H1 (cell line): ENCODE measurements at regions not wholly inside any gene's neighbourhood (a gene's known extent, or its start where the extent isn't known, plus 50 kb on each side); places are given as distances from the start of the nearest gene placed in this dataset.

Source experiments
- GABPA ChIP-seq: IDR thresholded peaks from 2 replicates; pipeline ENCODE4 v1.6.1; 2011; ENCODE audit warnings: mild to moderate bottlenecking, low read length, moderate library complexity, borderline replicate concordance; ENCODE audit not compliant: insufficient read depth
- RAD21 ChIP-seq, 2 experiments: IDR thresholded peaks in 1 of 2; conservative IDR thresholded peaks in 1 of 2; 2 replicates each; pipeline ENCODE4 v1.6.1; 2011; ENCODE audit warnings: low read depth in 2 of 2, low read length in 2 of 2, improper control_type of control experiment in 1 of 2, inconsistent platforms in 1 of 2, mild to moderate bottlenecking in 1 of 2, moderate library complexity in 1 of 2
- TCF12 ChIP-seq: IDR thresholded peaks from 2 replicates; pipeline ENCODE4 v1.6.1; 2011; ENCODE audit warnings: low read depth, mild to moderate bottlenecking, low read length

- no peak for TF ChIP-seq TCF12
- no peak for TF ChIP-seq GABPA
- TF ChIP-seq RAD21 (IDR thresholded peaks at IDR 0.05 in 1 of 2, conservative IDR thresholded peaks at IDR 0.05 in 1 of 2; ENCODE audit: low read depth in 2 of 2, low read length in 2 of 2) = no peak
Observed at GRCh38 chr14:60357551-60358149, 108.6 kb downstream of the PPM1A start (continued).
